Stimulated activated CD8-positive, alpha-beta memory T cell treated with anti-CD3 and anti-CD28 coated beads, Interleukin-12 subunit alpha, Interleukin-12 subunit beta, amount 100 ng/mL, for 4 hours (primary cell): ENCODE measurements at regions not wholly inside any gene's neighbourhood (a gene's known extent, or its start where the extent isn't known, plus 50 kb on each side); places are given as distances from the start of the nearest gene placed in this dataset.

ENCODE experiments used
- DNase-seq: peaks from one replicate; pipeline ENCODE4 v3.0.0-alpha.2; 2020; ENCODE audit warnings: low read depth

- no peak for DNase-seq
These were observed 65.9 kb upstream of the TIAM1 start for GRCh38 chr21:31409831-31410487.

GRCh38 chr21:31408301-31409088 lies 64.4 kb upstream of the TIAM1 start:
- no peak for DNase-seq

GRCh38 chr21:31406510-31406909 lies 62.4 kb upstream of the TIAM1 start:
- no peak for DNase-seq

- no peak for DNase-seq
These were observed 61.5 kb upstream of the TIAM1 start for GRCh38 chr21:31405604-31406003.

- DNase-seq: no peak
These were observed 59.7 kb upstream of the TIAM1 start for GRCh38 chr21:31403596-31404333.

GRCh38 chr21:31399591-31399990 lies 55.5 kb upstream of the TIAM1 start:
- no peak for DNase-seq

- DNase-seq: no peak
These were observed 54.5 kb upstream of the TIAM1 start for GRCh38 chr21:31398574-31398973.

GRCh38 chr21:31397939-31398338 lies 53.9 kb upstream of the TIAM1 start:
- DNase-seq: no peak

GRCh38 chr21:31397515-31397926 lies 53.5 kb upstream of the TIAM1 start:
- no peak for DNase-seq

- no peak for DNase-seq
These were observed 53.0 kb upstream of the TIAM1 start for GRCh38 chr21:31397030-31397429.

GRCh38 chr21:31396399-31396798 lies 52.3 kb upstream of the TIAM1 start:
- DNase-seq: no peak

GRCh38 chr21:31395791-31396190 lies 51.7 kb upstream of the TIAM1 start:
- no peak for DNase-seq

GRCh38 chr21:31395268-31395667 lies 51.2 kb upstream of the TIAM1 start:
- no peak for DNase-seq

- DNase-seq: no peak
These were observed 50.2 kb upstream of the TIAM1 start for GRCh38 chr21:31394309-31394708.
